GM19467 (cell line): ENCODE measurements at regions not wholly inside any gene's neighbourhood (a gene's known extent, or its start where the extent isn't known, plus 50 kb on each side); places are given as distances from the start of the nearest gene placed in this dataset.
"Not testable (repeated sequence)": the region's sequence is repeated elsewhere in the genome, so short reads cannot be mapped to it uniquely, and the experiment has no call there.

Source experiments
- ATAC-seq: cut with Tn5 transposase; IDR thresholded peaks from one replicate; pipeline ENCODE4 v1.9.1; 2021; ENCODE audit warnings: mild to moderate bottlenecking, moderate library complexity; ENCODE audit not compliant: unreplicated experiment

- not testable (repeated sequence) for ATAC-seq
Observed at GRCh38 chr14:105675905-105676670, 149.7 kb downstream of the TMEM121 start.

GRCh38 chr14:105678057-105678456 is 151.7 kb downstream of the TMEM121 start:
- not testable (repeated sequence) for ATAC-seq

- ATAC-seq: not testable (repeated sequence)
Observed at GRCh38 chr14:105678996-105679958, 152.9 kb downstream of the TMEM121 start.

- ATAC-seq: peak; percentile 47
Observed at GRCh38 chr14:105679959-105680735, 153.8 kb downstream of the TMEM121 start.

- ATAC-seq: peak; percentile 41
Observed at GRCh38 chr14:105680736-105681098, 154.3 kb downstream of the TMEM121 start.

- not testable (repeated sequence) for ATAC-seq
Observed at GRCh38 chr14:105681606-105682185, 155.3 kb downstream of the TMEM121 start.

- ATAC-seq: not testable (repeated sequence)
Observed at GRCh38 chr14:105682442-105682841, 156.1 kb downstream of the TMEM121 start.

GRCh38 chr14:105682956-105683570 is 156.7 kb downstream of the TMEM121 start:
- no peak for ATAC-seq

- not testable (repeated sequence) for ATAC-seq
Observed at GRCh38 chr14:105684056-105684455, 157.7 kb downstream of the TMEM121 start.

- not testable (repeated sequence) for ATAC-seq
Observed at GRCh38 chr14:105684597-105684996, 158.2 kb downstream of the TMEM121 start.

- no peak for ATAC-seq
Observed at GRCh38 chr14:105685003-105685402, 158.6 kb downstream of the TMEM121 start.

- not testable (repeated sequence) for ATAC-seq
Observed at GRCh38 chr14:105685605-105686004, 159.2 kb downstream of the TMEM121 start.

- not testable (repeated sequence) for ATAC-seq
Observed at GRCh38 chr14:105686050-105686449, 159.7 kb downstream of the TMEM121 start.

GRCh38 chr14:105686462-105687170 is 160.2 kb downstream of the TMEM121 start:
- not testable (repeated sequence) for ATAC-seq

GRCh38 chr14:105687171-105688022 is 161.0 kb downstream of the TMEM121 start:
- ATAC-seq: not testable (repeated sequence)

- ATAC-seq: not testable (repeated sequence)
Observed at GRCh38 chr14:105688023-105688351, 161.6 kb downstream of the TMEM121 start.

- ATAC-seq: not testable (repeated sequence)
Observed at GRCh38 chr14:105688664-105689221, 162.4 kb downstream of the TMEM121 start.

GRCh38 chr14:105689722-105690121 is 163.3 kb downstream of the TMEM121 start:
- no peak for ATAC-seq
